ENCODE measurements at regions not wholly inside any gene's neighbourhood (a gene's known extent, or its start where the extent isn't known, plus 50 kb on each side); places are given as distances from the start of the nearest gene placed in this dataset.

DNA sequence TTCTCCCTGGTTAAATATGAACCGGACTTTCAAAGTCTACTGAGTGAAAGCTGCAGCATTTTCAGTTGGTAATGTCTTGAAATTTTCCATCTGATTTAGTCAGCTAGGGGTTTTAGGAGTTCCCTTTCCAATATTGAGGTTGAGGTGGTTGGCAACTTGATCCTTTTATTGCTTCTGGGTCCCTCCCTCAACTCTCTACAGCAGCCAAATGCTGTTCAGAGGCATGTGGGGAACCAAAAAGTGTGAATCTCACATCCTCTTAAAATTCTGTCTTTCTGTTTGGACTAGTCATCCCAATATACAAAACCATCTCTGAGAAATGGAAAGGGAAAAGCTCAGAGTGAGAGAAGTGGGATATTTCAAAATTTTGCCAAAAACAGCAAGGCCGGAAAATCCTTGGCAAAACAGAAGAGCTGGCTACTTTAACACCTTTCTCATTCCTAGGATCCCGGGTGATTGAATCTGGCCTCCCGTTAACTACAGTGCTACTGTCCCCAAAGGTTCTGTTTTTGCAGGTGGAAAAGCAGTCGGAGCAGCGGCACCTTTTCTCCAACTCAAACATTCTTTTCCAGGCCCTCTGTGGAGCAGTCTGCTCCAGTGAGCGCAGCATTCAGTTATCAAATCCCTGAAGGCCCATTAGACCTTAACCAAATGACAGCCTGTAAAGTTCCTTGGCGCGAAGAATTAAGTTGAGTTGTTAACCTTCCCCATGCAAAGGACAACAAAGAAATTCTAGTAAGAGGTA, 345.9 kb upstream of the NUDT12 start:
- no peak for TF ChIP-seq CTCF (IDR thresholded peaks at IDR 0.05; ENCODE audit: insufficient read depth, low read length, severe bottlenecking)
- no peaks in the 10 kb centered on the region for H3K27me3 ChIP-seq (ENCODE audit: control insufficient read depth, insufficient read depth, low read length)
- no peaks in the 10 kb centered on the region for H3K36me3 ChIP-seq (ENCODE audit: control insufficient read depth, insufficient read depth, low read length)
- FAIRE-seq: no peak
- DNase-seq (ENCODE audit: low read depth): no peak
- H3K4me3 ChIP-seq (ENCODE audit: low read depth, low read length): no peak overlapping the region

DNA sequence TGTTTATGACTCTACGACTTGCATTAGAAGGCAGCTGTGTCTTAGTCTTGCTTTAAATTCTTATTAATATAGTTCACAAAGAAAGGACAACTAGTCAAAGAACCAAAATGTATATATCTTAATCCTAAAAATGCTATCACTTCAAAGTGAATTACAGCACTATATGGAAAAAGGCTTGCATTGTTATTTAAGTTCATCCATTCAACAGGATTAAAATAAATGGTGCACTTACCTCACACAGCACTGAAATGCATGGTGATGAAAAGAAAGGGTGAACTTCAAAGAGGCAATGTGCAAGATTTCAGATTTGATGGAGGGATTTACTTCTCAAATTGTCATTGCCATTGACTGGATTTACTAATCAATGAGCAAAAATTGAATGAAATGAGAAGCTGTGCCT, 344.4 kb upstream of the NUDT12 start:
- FAIRE-seq: no peak
- no peak for TF ChIP-seq CTCF (IDR thresholded peaks at IDR 0.05; ENCODE audit: insufficient read depth, low read length, severe bottlenecking)
- no peaks in the 10 kb centered on the region for H3K27me3 ChIP-seq (ENCODE audit: control insufficient read depth, insufficient read depth, low read length)

GRCh38 chr5:103904651-103905050, 342.1 kb upstream of the NUDT12 start:
- Histone ChIP-seq H3K27me3 (ENCODE audit: control insufficient read depth, insufficient read depth, low read length) (no peaks in the 10 kb centered on the region), H3K4me3 (ENCODE audit: low read depth, low read length) (no peak overlapping the region), H3K36me3 (ENCODE audit: control insufficient read depth, insufficient read depth, low read length) (no peaks in the 10 kb centered on the region)
- no peak for TF ChIP-seq CTCF (IDR thresholded peaks at IDR 0.05; ENCODE audit: insufficient read depth, low read length, severe bottlenecking)
- DNase-seq (ENCODE audit: low read depth) (no peak), FAIRE-seq (no peak)

More for the DNA sequence above, 344.4 kb upstream of the NUDT12 start:
- no peak for DNase-seq (ENCODE audit: low read depth)
- Histone ChIP-seq H3K4me3 (ENCODE audit: low read depth, low read length) (no peak overlapping the region), H3K36me3 (ENCODE audit: control insufficient read depth, insufficient read depth, low read length) (no peaks in the 10 kb centered on the region)

GRCh38 chr5:103902893-103903292, 340.3 kb upstream of the NUDT12 start:
- Histone ChIP-seq H3K4me3 (ENCODE audit: low read depth, low read length) (no peak overlapping the region), H3K27me3 (ENCODE audit: control insufficient read depth, insufficient read depth, low read length) (no peaks in the 10 kb centered on the region), H3K36me3 (ENCODE audit: control insufficient read depth, insufficient read depth, low read length) (no peaks in the 10 kb centered on the region)
- DNase-seq (ENCODE audit: low read depth): no peak
- no peak for TF ChIP-seq CTCF (IDR thresholded peaks at IDR 0.05; ENCODE audit: insufficient read depth, low read length, severe bottlenecking)
- FAIRE-seq: no peak

GRCh38 chr5:103901885-103902284, 339.3 kb upstream of the NUDT12 start:
- no peak for TF ChIP-seq CTCF (IDR thresholded peaks at IDR 0.05; ENCODE audit: insufficient read depth, low read length, severe bottlenecking)
- FAIRE-seq: no peak
- H3K36me3 ChIP-seq (ENCODE audit: control insufficient read depth, insufficient read depth, low read length): no peaks in the 10 kb centered on the region
- H3K27me3 ChIP-seq (ENCODE audit: control insufficient read depth, insufficient read depth, low read length): no peaks in the 10 kb centered on the region
- no peak for DNase-seq (ENCODE audit: low read depth)
- H3K4me3 ChIP-seq (ENCODE audit: low read depth, low read length): no peak overlapping the region

DNA sequence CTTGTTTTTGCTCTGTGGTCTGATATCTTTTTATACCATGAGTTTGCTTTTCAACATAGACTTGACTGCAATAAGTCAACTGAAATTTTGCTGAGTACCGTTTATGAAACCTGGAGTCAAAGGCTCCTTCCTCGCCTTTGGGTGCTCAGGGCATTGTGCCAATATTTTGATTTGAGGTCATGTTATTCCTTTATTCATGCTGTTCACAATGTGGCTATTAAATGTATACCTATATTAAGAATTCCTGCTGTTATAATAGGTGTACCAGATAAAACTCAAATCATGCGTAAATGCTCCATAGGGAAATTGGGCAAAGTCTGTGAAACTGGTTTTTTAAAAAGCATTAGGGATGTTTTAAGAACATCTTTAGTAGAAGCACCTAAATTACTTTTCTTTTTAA, 334.0 kb upstream of the NUDT12 start:
- no peak overlapping the region for H3K4me3 ChIP-seq (ENCODE audit: low read depth, low read length)
- no peak for FAIRE-seq
- no peaks in the 10 kb centered on the region for H3K27me3 ChIP-seq (ENCODE audit: control insufficient read depth, insufficient read depth, low read length)
- no peak for DNase-seq (ENCODE audit: low read depth)
- no peak for TF ChIP-seq CTCF (IDR thresholded peaks at IDR 0.05; ENCODE audit: insufficient read depth, low read length, severe bottlenecking)
- H3K36me3 ChIP-seq (ENCODE audit: control insufficient read depth, insufficient read depth, low read length): no peaks in the 10 kb centered on the region
